CD14-positive monocyte (primary cell): ENCODE measurements at regions not wholly inside any gene's neighbourhood (a gene's known extent, or its start where the extent isn't known, plus 50 kb on each side); places are given as distances from the start of the nearest gene placed in this dataset.
A peak's percentile ranks its signal among the peaks of the same experiment; 100 is the strongest.

Experiments used
- DNase-seq, 3 donors: peaks; one replicate each; pipeline ENCODE4 v3.0.0-alpha.2; 2011 to 2022
- H2AFZ ChIP-seq: 2 replicates; pipeline ENCODE4 v1.6.0; 2012; ENCODE audit warnings: mild to moderate bottlenecking, low read depth, low read length, inconsistent platforms; ENCODE audit not compliant: insufficient read depth, poor library complexity, severe bottlenecking
- H3K27ac ChIP-seq, 2 donors: 1 replicate in 1 of 2; 2 replicates in 1 of 2; pipeline ENCODE4 v1.5.1; 2012 to 2013; ENCODE audit warnings: low read length in 2 of 2, control low read depth in 1 of 2, inconsistent platforms in 1 of 2, low read depth in 1 of 2, mild to moderate bottlenecking in 1 of 2
- H3K27me3 ChIP-seq, 2 donors: one replicate each; pipeline versions ENCODE4 v1.6.0 to v1.6.1; 2011 to 2013; ENCODE audit warnings: low read length in 2 of 2; ENCODE audit not compliant: control insufficient read depth in 2 of 2, insufficient read depth in 2 of 2
- H3K36me3 ChIP-seq, 2 donors: replicated peaks in 1 of 2; 1 replicate in 1 of 2; 2 replicates in 1 of 2; pipeline versions ENCODE4 v1.5.1 to v1.6.1; 2012 to 2013; ENCODE audit warnings: low read length in 2 of 2, control low read depth in 1 of 2, inconsistent platforms in 1 of 2, mild to moderate bottlenecking in 1 of 2; ENCODE audit not compliant: insufficient read depth in 2 of 2, control insufficient read depth in 1 of 2
- H3K4me1 ChIP-seq, 2 donors: 1 replicate in 1 of 2; 2 replicates in 1 of 2; pipeline versions ENCODE4 v1.5.1 to v1.6.1; 2012 to 2013; ENCODE audit warnings: low read length in 2 of 2, control low read depth in 1 of 2, inconsistent platforms in 1 of 2, mild to moderate bottlenecking in 1 of 2, moderate library complexity in 1 of 2; ENCODE audit not compliant: insufficient read depth in 2 of 2, control insufficient read depth in 1 of 2
- H3K4me2 ChIP-seq: replicated peaks from 2 replicates; pipeline ENCODE3; 2012; ENCODE audit warnings: low read length, moderate library complexity, mild to moderate bottlenecking; ENCODE audit not compliant: poor library complexity, severe bottlenecking; ENCODE audit errors: extremely low read depth
- H3K4me3 ChIP-seq, 3 experiments: fragments of 200-600 bp in 1 of 3; sonication (generic) in 1 of 3; replicated peaks in 1 of 3; 1 replicate in 2 of 3; 2 replicates in 1 of 3; pipeline ENCODE4 v1.5.1; 2011 to 2013; ENCODE audit warnings: low read length in 3 of 3, mild to moderate bottlenecking in 3 of 3, control low read depth in 2 of 3, low read depth in 2 of 3, inconsistent platforms in 1 of 3, moderate library complexity in 1 of 3
- H3K79me2 ChIP-seq: 2 replicates; pipeline ENCODE4 v1.6.0; 2012; ENCODE audit warnings: mild to moderate bottlenecking, control low read depth, inconsistent platforms, low read length, moderate library complexity; ENCODE audit not compliant: insufficient read depth
- H3K9ac ChIP-seq: 2 replicates; pipeline ENCODE4 v1.6.0; 2017; ENCODE audit warnings: low read length, mild to moderate bottlenecking; ENCODE audit not compliant: insufficient read depth, poor library complexity, severe bottlenecking
- H3K9me3 ChIP-seq, 2 donors: replicated peaks in 1 of 2; 1 replicate in 1 of 2; 2 replicates in 1 of 2; pipeline versions ENCODE4 v1.5.1 to v1.6.1; 2012 to 2013; ENCODE audit warnings: low read length in 2 of 2, control low read depth in 1 of 2; ENCODE audit not compliant: control insufficient read depth in 1 of 2, insufficient read depth in 1 of 2
- H4K20me1 ChIP-seq: 2 replicates; pipeline ENCODE4 v1.6.0; 2012; ENCODE audit warnings: mild to moderate bottlenecking, low read length, control low read depth, moderate library complexity; ENCODE audit not compliant: insufficient read depth
- H3K27ac Mint-ChIP-seq, 7 donors: one replicate each; pipeline ENCODE4 v1.8.0; 2020; ENCODE audit warnings: mild to moderate bottlenecking in 7 of 7, mixed read lengths in 7 of 7, moderate library complexity in 6 of 7, inconsistent platforms in 2 of 7
- H3K27me3 Mint-ChIP-seq, 3 donors: one replicate each; pipeline ENCODE4 v1.8.0; 2021 to 2022; ENCODE audit warnings: low read depth in 3 of 3, mild to moderate bottlenecking in 3 of 3, mixed read lengths in 3 of 3, moderate library complexity in 3 of 3, inconsistent platforms in 1 of 3
- H3K36me3 Mint-ChIP-seq, 2 donors: one replicate each; pipeline ENCODE4 v1.8.0; 2020; ENCODE audit warnings: mixed read lengths in 2 of 2, inconsistent platforms in 1 of 2, mild to moderate bottlenecking in 1 of 2
- H3K4me1 Mint-ChIP-seq: one replicate; pipeline ENCODE4 v1.8.0; 2020; ENCODE audit warnings: mild to moderate bottlenecking, mixed read lengths
- H3K4me3 Mint-ChIP-seq, 2 donors: one replicate each; pipeline ENCODE4 v1.8.0; 2020; ENCODE audit warnings: mild to moderate bottlenecking in 2 of 2, mixed read lengths in 2 of 2, moderate library complexity in 1 of 2
- H3K9me3 Mint-ChIP-seq, 7 donors: one replicate each; pipeline ENCODE4 v1.8.0; 2020 to 2022; ENCODE audit warnings: mixed read lengths in 7 of 7, mild to moderate bottlenecking in 6 of 7, moderate library complexity in 6 of 7, inconsistent platforms in 2 of 7
- CTCF ChIP-seq: fragments of 200-600 bp; IDR thresholded peaks from one replicate; pipeline ENCODE4 v1.8.0; 2022; ENCODE audit warnings: antibody characterized with exemption, mild to moderate bottlenecking
- WGBS: methylation state at CpG from one replicate; pipeline ENCODE4 v1.1.5; 2013; ENCODE audit warnings: missing lambda C conversion rate; ENCODE audit not compliant: insufficient coverage; 5-methylcytosine and 5-hydroxymethylcytosine counted together
- intact Hi-C, 2 donors: fragments of 100-400 bp; cut with micrococcal nuclease; formaldehyde crosslinking; loops; one replicate each; pipeline versions ENCODE4 v1.15.0 to v1.15.1; 2023

GRCh38 chr17:70296456-70296855 lies 127.1 kb downstream of the KCNJ2 start:
- Mint-ChIP-seq H3K27me3 (no peaks in the 10 kb centered on the region), H3K36me3 (no peaks in the 10 kb centered on the region), H3K4me3 (no peak overlapping the region), H3K27ac (peak overlapping the region in 6 of 7 donors; percentile 48 to 87 (median 64)), H3K9me3 (peaks cover 0 to 4% (median 3%) of the 10 kb centered on the region in 7 donors), H3K4me1 (peaks cover 46% of the 10 kb centered on the region)
- no peak overlapping the region for H2AFZ ChIP-seq
- no peaks in the 10 kb centered on the region for H3K79me2 ChIP-seq
- no peak overlapping the region for H3K4me2 ChIP-seq
- H4K20me1 ChIP-seq: no peaks in the 10 kb centered on the region
- peak overlapping the region in 1 of 3 experiments; percentile 46 for H3K4me3 ChIP-seq
- no peaks in the 10 kb centered on the region for H3K27me3 ChIP-seq
- no peaks in the 10 kb centered on the region for H3K9me3 ChIP-seq
- H3K36me3 ChIP-seq: no peaks in the 10 kb centered on the region
- H3K4me1 ChIP-seq: peaks cover 32 to 46% of the 10 kb centered on the region in 2 donors
- no peak for DNase-seq
- H3K27ac ChIP-seq: peak overlapping the region in 1 of 2 donors; percentile 73
- intact Hi-C loops: loop anchor here in 1 of 2 donors (10.0 kb wide), 1 partner anchor 48 kb away; no protein-coding TSS in a partner anchor
- no peak overlapping the region for H3K9ac ChIP-seq
- TF ChIP-seq CTCF: no peak
- no CpG with 5 or more reads among the region's 2 CpGs for WGBS

GRCh38 chr17:70297397-70297796 lies 128.1 kb downstream of the KCNJ2 start:
- no peak overlapping the region for H3K4me3 Mint-ChIP-seq
- no peaks in the 10 kb centered on the region for H3K9me3 ChIP-seq
- H3K36me3 Mint-ChIP-seq: no peaks in the 10 kb centered on the region
- intact Hi-C loops: loop anchor here in 1 of 2 donors (10.0 kb wide), 1 partner anchor 47 kb away; no protein-coding TSS in a partner anchor
- H3K27me3 Mint-ChIP-seq: no peaks in the 10 kb centered on the region
- H3K27me3 ChIP-seq: no peaks in the 10 kb centered on the region
- no CpG with 5 or more reads among the region's 2 CpGs for WGBS
- H3K27ac Mint-ChIP-seq: peak overlapping the region in 1 of 7 donors; percentile 57
- no peaks in the 10 kb centered on the region for H3K79me2 ChIP-seq
- no peak overlapping the region for H3K4me3 ChIP-seq
- no peak overlapping the region for H3K27ac ChIP-seq
- H3K4me1 Mint-ChIP-seq: peaks cover 43% of the 10 kb centered on the region
- no peaks in the 10 kb centered on the region for H4K20me1 ChIP-seq
- H3K4me2 ChIP-seq: no peak overlapping the region
- no peaks in the 10 kb centered on the region for H3K36me3 ChIP-seq
- no peak overlapping the region for H2AFZ ChIP-seq
- no peak overlapping the region for H3K9ac ChIP-seq
- H3K9me3 Mint-ChIP-seq: peaks cover 0 to 5% (median 0%) of the 10 kb centered on the region in 7 donors
- peaks cover 32 to 44% of the 10 kb centered on the region in 2 donors for H3K4me1 ChIP-seq
- DNase-seq: no peak
- no peak for TF ChIP-seq CTCF
